ENCODE measurements at regions not wholly inside any gene's neighbourhood (a gene's known extent, or its start where the extent isn't known, plus 50 kb on each side); places are given as distances from the start of the nearest gene placed in this dataset.

- TF ChIP-seq CTCF (IDR thresholded peaks at IDR 0.05; ENCODE audit: low read depth, low read length, missing control alignments) = no peak
- no peak for DNase-seq (ENCODE audit: low read depth)
- no peak overlapping the region for H3K4me3 ChIP-seq (ENCODE audit: low read depth, low read length)
Measured at GRCh38 chr12:47561746-47562145, 144.1 kb downstream of the RPAP3 start.

- TF ChIP-seq CTCF (IDR thresholded peaks at IDR 0.05; ENCODE audit: low read depth, low read length, missing control alignments) = no peak
- no peak for DNase-seq (ENCODE audit: low read depth)
- H3K4me3 ChIP-seq (ENCODE audit: low read depth, low read length) = no peak overlapping the region
Measured at GRCh38 chr12:47560415-47560814, 145.4 kb downstream of the RPAP3 start.

- no peak for TF ChIP-seq CTCF (IDR thresholded peaks at IDR 0.05; ENCODE audit: low read depth, low read length, missing control alignments)
- no peak for DNase-seq (ENCODE audit: low read depth)
- H3K4me3 ChIP-seq (ENCODE audit: low read depth, low read length) = no peak overlapping the region
Measured at GRCh38 chr12:47558625-47559345, 147.0 kb downstream of the RPAP3 start.

GRCh38 chr12:47557386-47557785, 148.4 kb downstream of the RPAP3 start:
- DNase-seq (ENCODE audit: low read depth) = no peak
- no peak overlapping the region for H3K4me3 ChIP-seq (ENCODE audit: low read depth, low read length)
- no peak for TF ChIP-seq CTCF (IDR thresholded peaks at IDR 0.05; ENCODE audit: low read depth, low read length, missing control alignments)

- no peak for DNase-seq (ENCODE audit: low read depth)
- TF ChIP-seq CTCF (IDR thresholded peaks at IDR 0.05; ENCODE audit: low read depth, low read length, missing control alignments) = no peak
- H3K4me3 ChIP-seq (ENCODE audit: low read depth, low read length) = no peak overlapping the region
Measured at GRCh38 chr12:47556261-47557030, 149.4 kb downstream of the RPAP3 start.

- no peak for TF ChIP-seq CTCF (IDR thresholded peaks at IDR 0.05; ENCODE audit: low read depth, low read length, missing control alignments)
- H3K4me3 ChIP-seq (ENCODE audit: low read depth, low read length) = no peak overlapping the region
- DNase-seq (ENCODE audit: low read depth) = no peak
Measured at GRCh38 chr12:47554046-47554653, 151.7 kb downstream of the RPAP3 start.

Data from GM12864 (cell line).